Ammon's horn (tissue), 1 donor: ENCODE measurements at regions not wholly inside any gene's neighbourhood (a gene's known extent, or its start where the extent isn't known, plus 50 kb on each side); places are given as distances from the start of the nearest gene placed in this dataset.
A peak's percentile ranks its signal among the peaks of the same experiment; 100 is the strongest.
"Not testable (repeated sequence)": the region's sequence is repeated elsewhere in the genome, so short reads cannot be mapped to it uniquely, and the experiment has no call there.

Experiments
- DNase-seq: peaks from one replicate; pipeline ENCODE4 v3.0.0-alpha.2; 2016; ENCODE audit warnings: low spot score

DNA sequence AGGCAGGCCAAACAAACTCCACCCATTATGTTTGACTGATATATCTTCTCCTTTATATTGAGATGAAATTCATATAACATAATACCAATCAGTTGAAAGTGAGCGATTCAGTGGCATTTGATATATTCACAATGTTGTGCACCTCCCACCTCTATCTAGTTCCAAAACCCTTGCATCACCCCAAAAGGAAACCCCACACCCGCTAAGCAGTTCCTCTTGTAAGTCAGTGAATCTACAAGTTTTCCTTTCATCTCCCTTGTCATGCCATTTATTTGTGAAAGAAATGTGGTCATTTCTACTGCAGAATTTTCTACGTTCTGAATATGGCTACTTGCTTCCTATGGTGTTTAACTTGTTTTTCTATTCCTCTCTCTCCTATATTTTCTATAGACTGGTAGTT is 99.4 kb upstream of the PTPN3 start:
- DNase-seq, result no peak

DNA sequence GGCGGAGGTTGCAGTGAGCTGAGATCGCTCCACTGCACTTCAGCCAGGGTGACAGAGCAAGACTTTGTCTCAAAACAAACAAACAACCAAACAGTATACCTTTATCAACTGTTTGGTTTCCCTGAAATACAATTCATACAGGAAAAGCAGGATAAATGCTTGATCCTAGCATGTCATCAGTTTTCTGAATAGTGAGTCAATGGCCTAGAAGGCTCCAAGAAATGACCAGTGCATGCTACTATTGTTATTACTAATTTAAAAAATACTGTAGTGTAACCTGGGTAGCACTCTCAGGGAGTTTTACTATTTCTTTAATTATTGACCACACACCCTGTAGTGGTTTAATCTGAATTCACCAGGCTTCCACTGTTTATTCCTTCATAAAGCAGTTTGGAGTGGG is 101.0 kb upstream of the PTPN3 start:
- DNase-seq, result no peak

DNA sequence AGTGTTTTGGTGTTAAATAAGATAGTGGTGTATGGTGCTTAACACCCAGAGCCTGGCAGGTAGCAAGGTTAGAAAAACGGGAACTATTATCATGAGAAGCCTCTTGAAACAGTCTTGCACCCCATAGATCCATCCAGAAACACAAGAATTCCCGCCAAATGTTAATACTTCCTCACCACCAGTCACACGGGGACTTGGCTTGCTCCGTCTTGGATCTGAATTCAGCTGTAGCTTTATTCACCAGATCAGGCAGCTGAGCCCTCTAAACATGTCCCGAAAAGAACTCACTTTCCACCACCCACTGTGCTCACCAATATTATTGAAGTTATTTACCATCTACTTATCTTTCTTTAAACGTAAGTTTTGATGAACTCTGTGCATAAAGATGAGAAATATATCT is 101.6 kb upstream of the PTPN3 start:
- no peak for DNase-seq

DNA sequence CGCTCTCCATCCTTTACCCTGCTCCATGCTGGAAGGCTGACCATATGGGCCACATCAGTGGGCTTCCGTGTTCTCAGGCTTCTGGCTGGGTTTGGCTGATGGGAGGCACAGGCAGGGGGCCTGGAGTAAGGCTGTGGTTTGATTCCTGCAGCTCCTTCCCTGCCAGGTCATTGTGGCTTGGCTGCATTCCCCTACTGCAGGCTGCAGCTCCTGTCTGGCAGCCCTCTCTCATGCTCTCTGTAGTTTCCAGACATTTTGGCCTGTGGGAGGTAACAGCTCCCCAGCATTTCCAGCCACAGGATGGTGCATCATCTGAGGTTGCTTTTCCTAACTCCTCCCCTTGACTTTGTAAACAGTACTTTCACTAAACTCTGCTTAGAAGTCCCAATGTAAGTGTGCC is 102.0 kb upstream of the PTPN3 start:
- DNase-seq, result no peak

DNA sequence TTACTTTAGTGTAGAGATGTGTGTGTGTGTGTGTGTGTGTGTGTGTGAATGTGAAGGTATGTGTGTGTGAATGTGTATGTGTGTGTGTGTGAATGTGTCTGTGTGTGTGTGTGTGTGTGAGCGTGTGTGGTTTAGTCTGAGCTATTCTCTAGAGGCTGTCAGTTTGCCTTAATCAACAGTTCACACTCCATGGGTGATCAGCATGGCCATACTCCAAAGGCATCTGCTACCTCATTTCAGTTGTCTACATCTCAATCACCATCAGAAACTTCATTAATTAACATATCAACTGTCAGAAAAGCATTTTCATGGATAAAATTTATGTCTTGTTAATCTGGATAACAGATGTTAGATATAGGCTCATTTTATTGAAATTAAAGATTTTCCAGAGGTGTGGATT is 103.1 kb upstream of the PTPN3 start:
- no peak for DNase-seq

DNA sequence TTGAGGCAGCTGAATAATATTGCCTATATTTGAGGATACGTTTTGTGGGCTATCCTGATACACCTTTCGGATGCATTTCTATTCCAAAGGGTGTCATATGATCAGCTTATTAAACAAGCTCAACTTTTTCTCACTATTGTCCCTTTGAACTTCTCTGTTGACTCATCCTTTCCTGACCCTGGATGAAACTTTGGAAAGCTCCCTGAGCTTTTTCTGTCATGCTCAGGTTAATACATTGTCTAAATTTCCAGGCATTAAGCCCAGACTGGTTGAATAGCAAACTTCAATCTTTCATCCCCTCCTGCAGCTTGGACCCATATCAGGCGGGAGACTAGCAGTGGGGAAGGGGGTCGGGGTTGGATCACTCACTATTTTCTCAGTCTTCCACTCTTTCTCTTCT is 104.9 kb upstream of the PTPN3 start:
- DNase-seq, result no peak

DNA sequence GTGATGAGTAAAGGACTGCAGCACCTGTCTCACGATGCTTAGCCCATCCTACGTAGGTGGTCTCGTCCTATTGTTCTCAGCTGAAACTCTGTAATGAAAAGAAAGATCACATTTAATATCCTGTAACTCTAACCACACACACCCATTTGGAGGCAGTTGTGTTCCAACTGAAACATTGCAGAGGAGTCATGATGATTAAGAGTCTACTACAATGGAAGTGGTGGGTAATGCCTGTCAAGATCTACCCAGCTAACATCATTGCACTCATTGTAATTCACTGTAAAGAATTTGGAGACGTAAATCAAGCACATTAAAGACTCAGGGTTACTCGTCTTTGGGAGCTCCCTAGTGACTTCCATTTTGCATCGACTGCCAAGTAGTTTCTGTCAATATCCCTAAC is 106.0 kb upstream of the PTPN3 start:
- DNase-seq, result no peak

DNA sequence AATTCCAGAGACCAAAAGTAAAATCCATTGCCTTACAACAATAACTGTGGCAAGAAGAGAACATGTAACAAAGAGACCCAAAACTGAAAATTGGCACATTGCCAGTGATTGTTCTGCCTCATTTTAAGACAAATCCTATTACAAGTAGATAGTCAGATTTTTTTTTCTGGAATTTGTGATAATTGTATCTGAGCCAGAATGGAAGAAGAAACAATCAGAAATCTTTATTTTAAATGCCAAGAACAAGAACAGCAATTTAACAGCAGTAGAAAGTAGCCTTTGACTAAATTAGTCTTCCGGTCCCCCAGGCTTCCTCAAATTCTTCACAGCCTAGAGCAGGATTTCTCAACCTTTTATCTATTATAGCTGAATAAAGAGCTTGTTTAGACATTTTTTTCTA is 106.7 kb upstream of the PTPN3 start:
- no peak for DNase-seq

DNA sequence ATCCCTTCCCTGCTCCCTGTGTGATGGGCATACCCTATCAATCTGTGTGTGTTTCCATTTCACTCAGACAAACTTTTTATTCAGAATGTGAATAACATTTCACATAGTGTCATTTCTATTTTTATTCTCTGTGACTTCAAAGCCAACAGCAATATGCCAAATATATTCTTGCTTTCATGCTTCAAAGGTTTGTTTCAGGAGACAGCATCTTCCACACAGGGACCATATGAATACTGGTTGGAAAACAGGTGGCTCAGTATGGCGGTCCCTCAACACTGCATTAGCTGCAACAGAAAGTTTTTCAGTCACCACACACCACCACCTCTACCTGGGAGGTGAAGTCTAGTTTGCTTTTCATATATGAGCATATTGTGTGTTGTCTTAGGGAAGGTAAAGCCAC is 111.0 kb upstream of the PTPN3 start:
- DNase-seq, result no peak

DNA sequence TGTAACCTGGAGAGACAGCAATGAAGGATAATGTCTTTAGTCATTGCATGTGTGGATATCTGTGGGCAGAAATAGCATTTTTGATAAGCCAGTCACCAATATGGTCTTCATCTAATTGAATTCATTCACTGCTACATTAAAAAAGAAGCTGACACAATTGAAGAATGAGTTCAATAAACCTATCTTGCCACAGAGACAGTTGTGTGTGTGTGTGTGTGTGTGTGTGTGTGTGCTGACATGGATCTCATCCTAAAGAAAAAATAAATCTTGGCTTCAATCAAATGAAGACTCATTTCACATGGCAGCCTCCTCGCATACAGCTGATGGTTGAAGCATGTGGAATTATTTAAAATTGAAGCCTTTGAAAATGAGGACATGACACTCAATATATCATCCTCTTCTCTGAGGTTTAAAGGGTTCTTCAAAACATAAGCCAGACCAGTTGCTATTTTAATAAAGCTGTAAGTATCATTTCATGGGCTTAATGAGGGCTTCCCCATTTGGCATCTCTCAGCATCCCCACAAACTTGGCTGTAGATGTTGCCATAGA is 118.5 kb upstream of the PTPN3 start:
- DNase-seq, result no peak

DNA sequence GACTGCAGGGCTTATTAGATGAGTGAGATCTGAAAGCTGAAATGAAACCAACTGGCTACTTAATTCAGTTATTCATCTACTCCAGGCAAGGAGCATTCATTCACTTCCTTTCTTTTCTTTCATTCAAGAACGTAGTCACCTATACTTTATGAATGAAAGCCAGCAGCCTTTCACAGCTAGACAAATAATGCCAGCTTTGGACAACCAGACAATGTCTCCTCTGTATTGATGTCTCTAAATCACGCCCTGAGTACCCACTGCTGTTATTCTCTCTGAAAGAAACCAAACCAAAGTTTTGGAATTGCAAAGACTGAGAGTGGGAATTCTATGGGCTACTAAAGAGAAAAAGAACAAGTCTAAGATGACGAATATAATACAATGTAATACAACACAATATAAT is 121.2 kb upstream of the PTPN3 start:
- DNase-seq, result peak; percentile 45

DNA sequence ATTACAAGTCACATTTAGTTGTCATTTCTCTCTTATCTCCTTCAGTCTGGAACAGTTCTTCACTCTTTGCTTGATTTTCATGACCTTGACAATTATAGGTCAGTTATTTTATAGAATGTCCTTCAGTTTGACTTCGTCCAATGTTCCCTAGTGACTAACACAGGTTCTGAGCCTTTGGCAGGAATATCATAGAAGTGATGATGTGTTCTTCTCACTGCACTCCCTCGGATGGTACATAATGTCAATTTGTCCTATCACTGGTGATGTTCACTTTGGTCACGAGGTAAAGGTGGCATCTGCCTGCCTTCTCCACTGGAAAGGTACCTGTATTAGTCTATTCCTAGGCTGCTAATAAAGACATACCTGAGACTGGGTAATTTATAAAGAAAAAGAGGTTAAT is 126.0 kb upstream of the PTPN3 start:
- no peak for DNase-seq

DNA sequence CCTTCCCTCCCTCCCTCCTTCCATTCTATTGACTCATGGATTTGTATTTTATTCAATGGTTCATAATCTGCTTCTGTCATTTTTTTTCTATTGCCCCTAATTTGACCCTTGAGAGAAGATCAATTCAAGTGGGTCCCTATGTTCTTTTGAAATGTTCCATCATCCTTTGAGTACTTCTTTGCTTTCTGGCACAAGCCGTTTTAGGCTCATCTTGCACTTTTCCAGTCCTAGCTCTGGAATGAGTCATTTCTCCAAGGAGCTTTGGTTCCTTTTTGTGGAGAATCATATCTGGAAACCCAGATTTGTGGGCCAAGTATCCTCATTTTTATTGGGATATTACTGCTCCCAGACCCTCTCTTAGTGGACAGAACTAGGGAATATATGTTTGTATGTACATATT is 126.8 kb upstream of the PTPN3 start:
- DNase-seq, result no peak

DNA sequence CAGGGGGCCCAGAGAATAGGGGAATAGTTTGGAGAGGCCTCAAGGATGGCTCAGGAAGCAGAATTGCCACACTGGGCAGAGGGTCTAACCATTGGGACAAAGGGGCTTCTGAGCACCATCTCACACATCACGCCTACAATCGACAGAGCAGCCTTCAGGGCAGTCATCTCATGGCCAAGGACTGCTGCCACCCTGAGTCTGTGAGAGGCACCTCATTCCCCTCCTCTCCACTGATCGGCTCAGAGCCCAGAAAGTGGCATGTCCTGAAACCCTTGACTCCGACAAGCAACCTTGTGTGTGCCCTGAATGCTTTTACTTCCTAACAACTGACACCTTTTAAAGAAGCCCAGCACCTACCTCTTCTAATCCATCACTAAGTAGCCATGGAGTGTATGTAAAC is 128.9 kb upstream of the PTPN3 start:
- DNase-seq, result peak; percentile 61

DNA sequence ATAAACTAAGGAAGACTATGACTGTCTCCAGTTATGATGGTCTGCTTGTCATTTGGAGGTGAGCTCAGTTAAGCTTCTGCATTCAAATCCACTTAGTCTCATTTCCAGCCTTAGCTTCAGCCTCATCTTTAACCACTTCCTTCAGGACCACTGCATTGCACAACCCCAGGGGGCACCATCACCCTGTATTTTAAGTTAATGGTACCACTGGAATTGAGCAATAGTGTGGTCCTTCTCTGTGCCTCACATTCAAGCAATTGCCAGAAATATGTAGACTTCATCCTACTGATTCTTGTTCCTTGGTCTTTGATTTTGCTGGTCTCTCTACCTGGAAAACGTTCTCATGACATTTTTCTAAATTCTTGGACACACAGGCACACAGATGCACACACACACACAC is 131.5 kb upstream of the PTPN3 start:
- no peak for DNase-seq

DNA sequence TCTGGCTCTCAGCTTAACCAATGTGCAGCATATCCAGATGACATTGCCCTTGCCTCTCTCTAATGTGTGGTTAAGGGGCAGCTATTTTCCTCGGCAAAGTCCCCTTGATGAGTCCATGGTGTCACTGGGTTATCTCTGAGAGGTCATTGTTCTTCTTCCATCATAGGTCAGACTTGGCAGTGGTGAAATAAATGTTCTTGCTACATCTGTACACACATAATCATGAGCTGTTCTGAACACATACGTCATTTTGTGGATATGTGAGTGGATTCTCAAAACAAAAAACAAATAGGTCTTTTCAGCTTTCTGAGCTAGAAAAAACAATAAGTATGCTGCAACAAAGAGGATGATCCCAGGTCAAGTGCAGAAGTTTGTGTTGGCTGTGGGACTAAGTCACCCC is 134.7 kb upstream of the PTPN3 start:
- DNase-seq, result peak; percentile 90

DNA sequence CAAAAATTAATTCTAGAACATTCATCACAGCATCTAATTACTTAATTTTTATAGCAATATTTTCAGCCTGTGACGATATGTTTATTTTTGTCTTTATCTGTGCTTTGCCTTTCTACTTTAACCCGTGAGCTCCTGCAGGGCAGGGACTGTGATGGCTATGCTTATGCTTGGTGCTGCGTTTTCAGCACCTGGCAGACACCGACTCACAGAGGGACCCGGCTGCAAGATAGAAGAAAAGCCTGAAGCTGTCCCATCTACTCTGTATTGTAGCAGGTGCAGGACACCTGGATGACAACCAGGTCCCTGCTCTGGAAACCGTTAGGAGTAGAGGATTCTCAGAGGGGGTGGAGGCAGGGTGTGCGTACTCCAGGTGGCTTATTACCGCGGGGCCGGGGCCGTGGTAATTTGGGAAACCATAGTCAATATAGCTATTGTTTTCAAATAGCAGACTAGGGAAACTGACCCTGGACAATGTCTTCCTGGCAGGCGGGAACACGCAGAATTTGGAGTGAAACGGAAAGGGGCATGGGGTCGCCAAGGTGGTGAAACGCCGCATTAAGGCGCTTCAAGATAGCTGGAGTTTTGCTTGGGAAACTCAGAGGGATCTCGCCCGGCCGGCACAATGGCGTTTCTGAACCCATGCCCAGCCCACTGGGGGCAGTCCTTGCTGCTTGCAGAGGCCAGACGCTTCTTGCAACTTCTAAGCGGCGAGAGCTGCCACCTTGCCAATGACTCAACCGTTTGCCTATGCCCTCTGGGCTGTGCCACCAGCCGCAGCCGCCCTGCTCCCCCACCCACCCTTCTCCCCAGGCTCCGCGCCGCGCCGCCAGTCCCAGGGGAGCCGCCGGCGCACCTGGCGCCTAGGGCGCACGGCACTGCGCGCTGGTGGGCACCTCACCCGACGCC is 140.1 kb upstream of the PALM2AKAP2 start:
- DNase-seq, result peak; percentile 74

DNA sequence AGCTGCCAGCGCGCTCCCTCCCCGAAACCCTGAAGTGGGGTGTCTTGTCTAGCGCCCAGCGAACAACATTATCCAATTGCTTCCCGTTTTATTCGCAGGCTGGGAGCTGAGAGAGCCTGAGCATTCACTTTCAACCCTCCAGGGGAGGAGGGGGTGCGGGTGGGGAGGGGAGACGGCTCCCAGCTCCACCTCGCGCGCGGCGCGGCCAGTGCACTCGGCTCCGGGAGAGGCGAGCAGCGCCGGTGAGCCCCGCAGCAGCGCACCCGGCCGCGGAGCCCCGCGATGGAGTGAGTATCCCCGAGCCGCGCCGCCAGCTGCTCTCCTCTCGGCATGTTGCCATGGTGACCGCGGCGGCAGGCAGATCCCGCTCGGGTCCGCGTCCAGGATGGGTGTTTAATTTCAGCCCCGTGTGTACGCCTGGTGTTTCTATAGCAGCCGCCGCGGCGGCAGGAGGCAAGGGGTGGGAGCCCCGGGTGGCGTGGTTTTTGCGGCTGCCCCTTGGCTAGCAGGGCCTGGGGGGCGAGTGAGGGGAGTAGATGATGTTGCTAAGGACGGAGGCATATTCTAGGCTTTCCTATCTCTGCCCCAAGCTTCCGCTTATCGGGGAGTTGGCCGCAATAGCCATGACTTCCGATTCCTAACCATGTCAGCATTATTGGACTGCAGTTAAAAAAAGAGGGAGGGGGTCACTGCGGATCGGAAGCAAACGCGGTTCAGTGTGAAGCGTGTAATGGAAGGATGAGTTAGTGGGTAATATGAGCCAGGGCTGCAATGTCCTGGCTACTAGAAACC is 139.2 kb upstream of the PALM2AKAP2 start:
- DNase-seq, result peak; percentile 71

DNA sequence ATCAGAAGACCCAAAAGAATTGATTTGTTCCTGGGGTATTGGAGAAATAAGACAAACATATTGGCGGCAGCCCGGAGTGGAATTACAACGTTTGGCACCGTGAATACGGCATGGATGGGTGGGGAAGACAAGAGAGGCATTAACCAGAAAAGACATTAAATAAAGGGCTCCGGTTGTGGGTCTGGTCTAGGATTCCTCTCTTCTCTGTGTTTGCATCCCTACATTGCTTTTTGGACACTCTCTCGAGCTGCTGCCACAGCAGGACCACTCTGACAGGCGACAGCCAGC is 138.7 kb upstream of the PALM2AKAP2 start:
- DNase-seq, result peak; percentile 40

DNA sequence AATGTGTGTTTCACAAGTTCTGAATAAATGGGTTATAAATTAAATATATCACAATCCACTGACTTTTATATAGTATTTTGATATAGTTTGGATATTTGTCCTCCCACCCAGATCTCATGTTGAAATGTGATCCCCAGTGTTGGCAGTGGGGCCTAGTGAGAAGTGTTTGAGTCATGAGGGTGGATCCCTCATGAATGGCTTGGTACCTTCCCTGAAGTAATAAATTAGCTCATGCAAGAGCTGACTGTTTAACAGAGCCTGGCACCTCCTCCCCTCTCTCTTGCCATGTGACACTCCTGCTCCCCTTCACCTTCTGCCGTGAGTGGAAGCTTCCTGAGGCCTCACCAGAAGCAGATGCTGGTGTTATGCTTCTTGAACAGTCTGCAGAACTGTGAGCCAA is 127.9 kb upstream of the PALM2AKAP2 start:
- no peak for DNase-seq

DNA sequence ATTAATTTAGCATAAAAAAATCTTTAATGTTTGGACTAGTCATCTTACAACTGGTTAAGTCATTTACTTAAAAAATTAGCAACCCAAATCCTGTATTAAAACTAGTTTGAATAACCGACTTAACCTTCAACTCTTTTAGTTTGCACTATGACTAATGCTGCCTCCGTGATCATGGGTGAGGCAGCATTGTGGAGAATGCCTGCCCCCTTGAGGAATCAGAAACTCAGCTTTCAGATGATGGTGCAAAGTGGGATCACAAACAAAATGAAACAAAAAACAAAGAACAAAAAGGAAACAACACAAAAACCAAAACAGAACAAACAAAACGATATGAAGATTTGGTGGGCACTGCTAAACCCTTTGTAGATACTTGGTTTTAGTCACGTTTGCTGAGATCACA is 127.0 kb upstream of the PALM2AKAP2 start:
- peak; percentile 75 for DNase-seq

DNA sequence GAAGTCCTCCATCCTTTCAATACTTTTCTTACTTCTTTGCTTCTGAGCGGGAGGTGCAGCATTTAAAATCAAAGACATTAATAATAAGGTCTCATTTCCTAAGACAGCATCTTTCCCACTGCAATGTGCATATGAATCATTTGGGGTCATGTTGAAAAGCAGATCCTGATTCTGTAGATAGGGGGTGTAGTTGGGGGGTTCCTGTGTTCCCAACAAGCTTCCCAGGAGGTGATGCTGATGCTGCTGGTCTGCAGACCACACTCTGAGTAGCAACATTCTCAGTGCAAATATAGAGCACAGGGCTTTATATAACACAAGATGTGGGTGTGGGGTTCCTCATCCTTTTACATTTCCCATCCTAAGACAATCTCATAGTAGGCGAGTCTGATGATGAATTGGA is 126.5 kb upstream of the PALM2AKAP2 start:
- DNase-seq, result peak; percentile 6

DNA sequence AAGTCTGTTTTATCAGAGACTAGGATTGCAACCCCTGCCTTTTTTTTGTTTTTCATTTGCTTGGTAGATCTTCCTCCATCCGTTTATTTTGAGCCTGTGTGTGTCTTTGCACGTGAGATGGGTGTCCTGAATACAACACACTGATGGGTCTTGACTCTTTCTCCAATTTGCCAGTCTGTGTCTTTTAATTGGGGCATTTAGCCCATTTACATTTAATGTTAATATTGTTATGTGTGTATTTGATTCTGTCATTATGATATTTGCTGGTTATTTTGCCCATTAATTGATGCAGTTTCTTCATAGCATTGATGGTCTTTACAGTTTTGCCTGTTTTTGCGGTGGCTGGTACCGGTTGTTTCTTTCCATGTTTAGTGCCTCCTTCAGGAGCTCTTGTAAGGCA is 116.0 kb upstream of the PALM2AKAP2 start:
- DNase-seq, result not testable (repeated sequence)
